Loucy (cell line): ENCODE measurements at regions not wholly inside any gene's neighbourhood (a gene's known extent, or its start where the extent isn't known, plus 50 kb on each side); places are given as distances from the start of the nearest gene placed in this dataset.

Source experiments
- H2AFZ ChIP-seq: fragments of 200-600 bp; sonication (generic); 2 replicates; pipeline ENCODE4 v1.6.0; 2016; ENCODE audit warnings: antibody characterized with exemption, mild to moderate bottlenecking, low read length, moderate library complexity
- H3F3A ChIP-seq: fragments of 200-600 bp; 2 replicates; pipeline ENCODE4 v1.6.0; 2016; ENCODE audit warnings: antibody characterized with exemption, low read depth, mild to moderate bottlenecking
- H3K27me3 ChIP-seq: fragments of 200-600 bp; sonication (generic); 2 replicates; pipeline ENCODE4 v1.6.1; 2014; ENCODE audit warnings: low read length, mild to moderate bottlenecking; ENCODE audit not compliant: insufficient read depth, poor library complexity, severe bottlenecking
- H3K36me3 ChIP-seq: fragments of 200-600 bp; sonication (generic); 2 replicates; pipeline ENCODE4 v1.6.1; 2016; ENCODE audit warnings: low read length; ENCODE audit not compliant: insufficient read depth
- H3K4me1 ChIP-seq: fragments of 200-600 bp; sonication (generic); 2 replicates; pipeline ENCODE4 v1.5.1; 2014; ENCODE audit warnings: low read length, mild to moderate bottlenecking; ENCODE audit not compliant: insufficient read depth, poor library complexity, severe bottlenecking
- H3K4me2 ChIP-seq: fragments of 200-600 bp; sonication (generic); 2 replicates; pipeline ENCODE4 v1.6.0; 2014; ENCODE audit warnings: antibody characterized with exemption, low read length, low read depth, mild to moderate bottlenecking; ENCODE audit not compliant: poor library complexity, severe bottlenecking
- H3K4me3 ChIP-seq: fragments of 200-600 bp; sonication (generic); 2 replicates; pipeline ENCODE4 v1.5.1; 2014; ENCODE audit warnings: low read length, mild to moderate bottlenecking, mixed read lengths; ENCODE audit not compliant: poor library complexity, severe bottlenecking
- H3K79me2 ChIP-seq: fragments of 200-600 bp; sonication (generic); 2 replicates; pipeline ENCODE4 v1.6.1; 2014; ENCODE audit warnings: low read length; ENCODE audit not compliant: insufficient read depth
- H3K9ac ChIP-seq: fragments of 200-600 bp; sonication (generic); 2 replicates; pipeline ENCODE4 v1.6.0; 2014; ENCODE audit warnings: mild to moderate bottlenecking, low read depth, low read length, moderate library complexity; ENCODE audit not compliant: poor library complexity, severe bottlenecking
- H3K9me2 ChIP-seq: fragments of 200-600 bp; sonication (generic); replicated peaks from 2 replicates; pipeline ENCODE4 v1.6.1; 2016; ENCODE audit warnings: low read depth, low read length, mixed read lengths
- H3K9me3 ChIP-seq: fragments of 200-600 bp; sonication (generic); 2 replicates; pipeline ENCODE4 v1.6.1; 2014; ENCODE audit warnings: mild to moderate bottlenecking, antibody characterized with exemption, low read length, low read depth; ENCODE audit not compliant: insufficient read depth
- H4K20me1 ChIP-seq: fragments of 200-600 bp; sonication (generic); 2 replicates; pipeline ENCODE4 v1.6.0; 2014; ENCODE audit warnings: antibody characterized with exemption, low read length, mild to moderate bottlenecking; ENCODE audit not compliant: insufficient read depth, poor library complexity, severe bottlenecking
- CTCF ChIP-seq: fragments of 200-600 bp; sonication (generic); conservative IDR thresholded peaks from 2 replicates; pipeline ENCODE4 v1.5.1; 2014; ENCODE audit warnings: mild to moderate bottlenecking, antibody characterized with exemption, low read length
- EZH2phosphoT487 ChIP-seq: fragments of 200-600 bp; IDR thresholded peaks from 2 replicates; pipeline ENCODE4 v1.6.1; 2018; ENCODE audit warnings: antibody characterized with exemption, mild to moderate bottlenecking, moderate library complexity, borderline replicate concordance

- Histone ChIP-seq H3K9ac (no peak overlapping the region), H3K9me3 (no peaks in the 10 kb centered on the region), H3K9me2 (no peaks in the 10 kb centered on the region), H2AFZ (no peak overlapping the region), H3K36me3 (no peaks in the 10 kb centered on the region), H4K20me1 (no peaks in the 10 kb centered on the region), H3K4me1 (no peaks in the 10 kb centered on the region), H3K27me3 (no peaks in the 10 kb centered on the region), H3F3A (no peaks in the 10 kb centered on the region), H3K4me2 (no peak overlapping the region), H3K4me3 (no peak overlapping the region), H3K79me2 (no peaks in the 10 kb centered on the region)
- TF ChIP-seq EZH2phosphoT487 (no peak), CTCF (no peak)
Observed at GRCh38 chr1:188050250-188050649, 1221.5 kb downstream of the PLA2G4A start.

DNA sequence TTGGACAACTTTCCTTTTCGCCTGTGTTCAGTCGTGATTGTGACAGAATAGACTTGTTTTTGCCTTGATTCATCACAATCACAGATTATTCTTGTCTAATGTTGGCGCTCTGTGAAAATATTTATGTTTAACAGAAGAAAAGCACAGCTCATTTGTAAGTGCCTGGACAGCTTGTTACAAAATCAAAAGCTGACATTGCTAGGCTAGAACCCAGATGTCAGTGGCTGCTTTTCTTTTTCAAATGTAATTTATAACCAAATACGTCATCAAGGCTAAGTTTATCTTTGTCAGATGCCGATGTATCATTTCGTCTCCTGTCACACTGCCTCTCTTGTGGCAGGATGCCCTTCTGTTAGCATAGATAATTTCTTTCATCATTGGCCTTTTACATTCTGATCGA lies 1227.3 kb downstream of the PLA2G4A start:
- H3K9ac ChIP-seq = no peak overlapping the region
- no peaks in the 10 kb centered on the region for H3K27me3 ChIP-seq
- no peaks in the 10 kb centered on the region for H3K4me1 ChIP-seq
- no peaks in the 10 kb centered on the region for H3K79me2 ChIP-seq
- no peak overlapping the region for H3K4me2 ChIP-seq
- H3K9me2 ChIP-seq = no peaks in the 10 kb centered on the region
- H4K20me1 ChIP-seq = no peaks in the 10 kb centered on the region
- no peak overlapping the region for H3K4me3 ChIP-seq
- no peaks in the 10 kb centered on the region for H3F3A ChIP-seq
- TF ChIP-seq CTCF = no peak
- TF ChIP-seq EZH2phosphoT487 = no peak
- no peaks in the 10 kb centered on the region for H3K36me3 ChIP-seq
- H3K9me3 ChIP-seq = no peaks in the 10 kb centered on the region
- H2AFZ ChIP-seq = no peak overlapping the region

GRCh38 chr1:188058801-188059200 lies 1230.1 kb downstream of the PLA2G4A start:
- TF ChIP-seq CTCF (no peak), EZH2phosphoT487 (no peak)
- H3K9me2 ChIP-seq = no peaks in the 10 kb centered on the region
- no peak overlapping the region for H3K4me3 ChIP-seq
- H3K79me2 ChIP-seq = no peaks in the 10 kb centered on the region
- H3K9ac ChIP-seq = no peak overlapping the region
- no peaks in the 10 kb centered on the region for H3K27me3 ChIP-seq
- H3K9me3 ChIP-seq = no peaks in the 10 kb centered on the region
- no peaks in the 10 kb centered on the region for H3F3A ChIP-seq
- no peak overlapping the region for H2AFZ ChIP-seq
- H4K20me1 ChIP-seq = no peaks in the 10 kb centered on the region
- no peaks in the 10 kb centered on the region for H3K36me3 ChIP-seq
- H3K4me1 ChIP-seq = no peaks in the 10 kb centered on the region
- H3K4me2 ChIP-seq = no peak overlapping the region
